Neural progenitor cell (in vitro differentiated cells): ENCODE measurements at regions not wholly inside any gene's neighbourhood (a gene's known extent, or its start where the extent isn't known, plus 50 kb on each side); places are given as distances from the start of the nearest gene placed in this dataset.

Experiments
- EZH2 ChIP-seq: fragments of 200-600 bp; sonication (generic); IDR thresholded peaks from 2 replicates; pipeline ENCODE4 v1.6.1; 2017; ENCODE audit warnings: antibody characterized with exemption, mild to moderate bottlenecking, moderate library complexity
- TF ChIP-seq, protein P1 (sequence below): fragments of 200-600 bp; sonication (generic); IDR thresholded peaks from 2 replicates; pipeline ENCODE4 v1.5.1; 2017; ENCODE audit warnings: antibody characterized with exemption, mild to moderate bottlenecking

DNA sequence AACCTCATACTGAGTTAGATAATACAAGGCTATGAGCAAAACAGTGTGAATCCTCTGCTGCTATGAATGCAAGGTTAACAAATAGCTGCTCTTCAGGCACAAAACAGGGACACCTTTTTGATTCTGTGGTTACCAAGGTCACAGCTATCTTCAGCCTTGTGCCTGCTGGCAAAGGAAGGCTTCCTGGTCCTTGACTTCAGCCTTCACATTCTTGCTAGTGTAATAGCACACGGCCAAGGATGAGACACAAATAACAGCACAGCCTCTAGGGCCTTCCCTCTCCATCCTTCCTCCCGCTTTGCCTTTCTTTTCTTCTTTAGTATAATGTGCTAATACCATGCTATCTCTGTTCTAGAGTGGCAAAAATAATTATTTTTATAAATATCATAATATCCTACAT lies 130.6 kb upstream of the CAV2 start:
- no peak for TF ChIP-seq EZH2
- TF ChIP-seq, protein P1, sequence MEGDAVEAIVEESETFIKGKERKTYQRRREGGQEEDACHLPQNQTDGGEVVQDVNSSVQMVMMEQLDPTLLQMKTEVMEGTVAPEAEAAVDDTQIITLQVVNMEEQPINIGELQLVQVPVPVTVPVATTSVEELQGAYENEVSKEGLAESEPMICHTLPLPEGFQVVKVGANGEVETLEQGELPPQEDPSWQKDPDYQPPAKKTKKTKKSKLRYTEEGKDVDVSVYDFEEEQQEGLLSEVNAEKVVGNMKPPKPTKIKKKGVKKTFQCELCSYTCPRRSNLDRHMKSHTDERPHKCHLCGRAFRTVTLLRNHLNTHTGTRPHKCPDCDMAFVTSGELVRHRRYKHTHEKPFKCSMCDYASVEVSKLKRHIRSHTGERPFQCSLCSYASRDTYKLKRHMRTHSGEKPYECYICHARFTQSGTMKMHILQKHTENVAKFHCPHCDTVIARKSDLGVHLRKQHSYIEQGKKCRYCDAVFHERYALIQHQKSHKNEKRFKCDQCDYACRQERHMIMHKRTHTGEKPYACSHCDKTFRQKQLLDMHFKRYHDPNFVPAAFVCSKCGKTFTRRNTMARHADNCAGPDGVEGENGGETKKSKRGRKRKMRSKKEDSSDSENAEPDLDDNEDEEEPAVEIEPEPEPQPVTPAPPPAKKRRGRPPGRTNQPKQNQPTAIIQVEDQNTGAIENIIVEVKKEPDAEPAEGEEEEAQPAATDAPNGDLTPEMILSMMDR: no peak
